ENCODE measurements at regions not wholly inside any gene's neighbourhood (a gene's known extent, or its start where the extent isn't known, plus 50 kb on each side); places are given as distances from the start of the nearest gene placed in this dataset.

DNA sequence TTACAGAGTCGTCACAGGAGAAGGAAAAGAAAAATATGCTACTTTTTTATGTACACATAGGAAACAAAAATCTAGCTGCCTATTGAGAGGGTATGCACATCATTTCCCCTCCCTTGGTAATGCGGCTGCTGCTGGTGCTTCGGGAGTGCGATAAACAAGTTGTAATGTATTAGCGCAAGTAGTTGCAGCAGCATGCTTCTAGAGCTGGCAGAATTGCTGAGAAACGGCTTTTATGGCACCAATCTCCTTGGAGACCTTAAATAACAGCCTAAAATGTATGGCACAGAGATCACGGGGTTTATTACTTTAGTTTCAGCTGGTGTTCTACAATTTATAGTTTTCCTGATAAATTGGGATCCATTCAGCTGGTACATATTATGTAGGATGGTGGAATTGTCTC lies 447.6 kb upstream of the TMPO start:
- POLR2A ChIA-PET = no interaction called here
- CTCF ChIA-PET = no interaction called here
- TF ChIP-seq, protein P1, sequence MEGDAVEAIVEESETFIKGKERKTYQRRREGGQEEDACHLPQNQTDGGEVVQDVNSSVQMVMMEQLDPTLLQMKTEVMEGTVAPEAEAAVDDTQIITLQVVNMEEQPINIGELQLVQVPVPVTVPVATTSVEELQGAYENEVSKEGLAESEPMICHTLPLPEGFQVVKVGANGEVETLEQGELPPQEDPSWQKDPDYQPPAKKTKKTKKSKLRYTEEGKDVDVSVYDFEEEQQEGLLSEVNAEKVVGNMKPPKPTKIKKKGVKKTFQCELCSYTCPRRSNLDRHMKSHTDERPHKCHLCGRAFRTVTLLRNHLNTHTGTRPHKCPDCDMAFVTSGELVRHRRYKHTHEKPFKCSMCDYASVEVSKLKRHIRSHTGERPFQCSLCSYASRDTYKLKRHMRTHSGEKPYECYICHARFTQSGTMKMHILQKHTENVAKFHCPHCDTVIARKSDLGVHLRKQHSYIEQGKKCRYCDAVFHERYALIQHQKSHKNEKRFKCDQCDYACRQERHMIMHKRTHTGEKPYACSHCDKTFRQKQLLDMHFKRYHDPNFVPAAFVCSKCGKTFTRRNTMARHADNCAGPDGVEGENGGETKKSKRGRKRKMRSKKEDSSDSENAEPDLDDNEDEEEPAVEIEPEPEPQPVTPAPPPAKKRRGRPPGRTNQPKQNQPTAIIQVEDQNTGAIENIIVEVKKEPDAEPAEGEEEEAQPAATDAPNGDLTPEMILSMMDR (IDR thresholded peaks at IDR 0.05; ENCODE audit: low read depth, low read length) = no peak
- Histone ChIP-seq H3K27ac (ENCODE audit: low read depth, low read length) (no peak overlapping the region), H3K4me3 (ENCODE audit: low read depth, low read length) (no peak overlapping the region), H3K9me3 (ENCODE audit: control insufficient read depth, insufficient read depth, low read length) (no peaks in the 10 kb centered on the region), H3K27me3 (ENCODE audit: control insufficient read depth, insufficient read depth, low read length) (no peaks in the 10 kb centered on the region)
- no peak for DNase-seq (ENCODE audit: low read depth, low spot score)

DNA sequence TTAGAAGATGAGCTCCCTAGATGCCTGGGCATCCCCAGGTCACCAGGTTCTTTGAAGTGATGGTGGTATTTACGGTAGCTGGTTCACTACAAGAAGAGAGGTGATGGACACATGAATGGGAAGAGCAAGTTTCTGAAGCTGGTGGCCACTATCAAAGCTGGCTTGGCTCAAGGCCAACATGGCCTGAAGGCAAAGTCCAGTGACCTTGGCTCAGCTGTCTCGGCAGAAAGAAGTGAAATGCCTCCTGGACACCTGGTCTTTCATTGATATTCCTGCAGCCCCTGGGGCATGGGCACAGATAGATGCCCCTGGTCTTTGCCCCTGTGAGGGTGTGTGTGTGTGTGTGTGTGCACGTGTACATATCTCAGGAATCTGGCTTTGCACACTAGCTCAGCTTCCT lies 441.8 kb upstream of the TMPO start:
- H3K4me3 ChIP-seq (ENCODE audit: low read depth, low read length) = no peak overlapping the region
- CTCF ChIA-PET = no interaction called here
- POLR2A ChIA-PET = no interaction called here

DNA sequence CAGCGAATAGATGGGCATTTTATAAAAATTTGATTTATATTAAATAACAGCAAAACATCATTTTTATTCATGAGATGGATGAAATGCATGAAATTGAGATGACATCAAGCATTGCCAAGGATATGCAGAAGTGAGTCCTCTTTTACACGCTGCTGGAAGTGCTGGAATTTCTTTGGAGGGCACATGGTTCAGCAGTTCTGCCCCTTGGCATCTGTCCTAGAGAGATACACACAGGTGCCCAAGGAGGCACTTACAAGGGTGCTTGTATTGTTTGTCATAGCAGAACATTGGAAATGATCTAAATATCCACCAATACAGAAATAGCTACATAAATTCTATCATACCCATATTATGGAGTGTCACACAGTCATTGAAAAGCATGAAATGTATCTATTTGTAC lies 441.1 kb upstream of the TMPO start:
- TF ChIP-seq, protein P1 (IDR thresholded peaks at IDR 0.05; ENCODE audit: low read depth, low read length) = no peak
- POLR2A ChIA-PET = no interaction called here
- H3K9me3 ChIP-seq (ENCODE audit: control insufficient read depth, insufficient read depth, low read length) = no peaks in the 10 kb centered on the region; the same call in 1 of the 2 replicates
- H3K27ac ChIP-seq (ENCODE audit: low read depth, low read length) = no peak overlapping the region
- H3K4me3 ChIP-seq (ENCODE audit: low read depth, low read length) = no peak overlapping the region
- H3K27me3 ChIP-seq (ENCODE audit: control insufficient read depth, insufficient read depth, low read length) = no peaks in the 10 kb centered on the region
- no peak for DNase-seq (ENCODE audit: low read depth, low spot score)
- CTCF ChIA-PET = no interaction called here

More for the DNA sequence above, 441.8 kb upstream of the TMPO start:
- no peak overlapping the region for H3K27ac ChIP-seq (ENCODE audit: low read depth, low read length)
- H3K9me3 ChIP-seq (ENCODE audit: control insufficient read depth, insufficient read depth, low read length) = no peaks in the 10 kb centered on the region; the same call in 1 of the 2 replicates
- TF ChIP-seq, protein P1 (IDR thresholded peaks at IDR 0.05; ENCODE audit: low read depth, low read length) = no peak
- H3K27me3 ChIP-seq (ENCODE audit: control insufficient read depth, insufficient read depth, low read length) = no peaks in the 10 kb centered on the region
- DNase-seq (ENCODE audit: low read depth, low spot score) = no peak

- Histone ChIP-seq H3K4me3 (ENCODE audit: low read depth, low read length) (no peak overlapping the region), H3K27me3 (ENCODE audit: control insufficient read depth, insufficient read depth, low read length) (no peaks in the 10 kb centered on the region), H3K27ac (ENCODE audit: low read depth, low read length) (no peak overlapping the region), H3K9me3 (ENCODE audit: control insufficient read depth, insufficient read depth, low read length) (no peaks in the 10 kb centered on the region; the same call in 1 of the 2 replicates)
- no peak for DNase-seq (ENCODE audit: low read depth, low spot score)
- TF ChIP-seq, protein P1 (IDR thresholded peaks at IDR 0.05; ENCODE audit: low read depth, low read length) = no peak
- ChIA-PET POLR2A (no interaction called here), CTCF (no interaction called here)
Measured at GRCh38 chr12:98084391-98084790, 431.0 kb upstream of the TMPO start.

DNA sequence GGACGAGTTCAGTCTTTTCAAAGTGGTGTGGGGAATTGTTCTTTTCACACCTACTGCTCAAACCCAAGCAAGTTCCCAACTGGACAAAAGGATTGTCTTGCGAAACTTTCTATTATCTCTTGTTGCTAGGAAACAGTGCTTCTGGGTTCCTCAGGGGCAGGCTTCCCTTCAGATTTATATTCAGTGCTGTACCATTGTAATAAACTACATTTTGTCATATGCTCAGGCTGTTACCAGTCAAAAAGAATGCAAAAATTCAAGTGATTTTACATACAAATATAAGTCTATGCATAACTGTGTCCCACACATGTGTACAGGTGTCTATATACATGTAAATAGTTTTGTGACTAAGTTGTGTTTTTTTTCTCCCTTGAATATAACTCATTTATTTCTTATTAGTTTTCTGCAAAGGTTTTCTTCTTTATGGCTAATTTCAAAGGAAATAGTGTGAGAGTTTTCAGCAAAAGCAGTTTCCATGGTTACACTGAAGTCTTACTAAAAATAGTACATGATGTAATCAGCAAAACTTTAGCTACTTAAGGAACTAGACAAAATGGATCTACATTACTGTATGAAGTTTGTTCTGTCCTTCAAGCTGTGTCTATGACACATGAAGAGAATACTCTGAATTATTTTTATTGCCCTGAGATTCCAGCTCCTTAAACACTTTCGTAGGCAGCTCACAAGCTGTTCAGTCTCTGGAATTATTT lies 430.2 kb upstream of the TMPO start:
- Histone ChIP-seq H3K27ac (ENCODE audit: low read depth, low read length) (no peak overlapping the region), H3K27me3 (ENCODE audit: control insufficient read depth, insufficient read depth, low read length) (no peaks in the 10 kb centered on the region), H3K4me3 (ENCODE audit: low read depth, low read length) (no peak overlapping the region), H3K9me3 (ENCODE audit: control insufficient read depth, insufficient read depth, low read length) (no peaks in the 10 kb centered on the region; the same call in 1 of the 2 replicates)
- TF ChIP-seq, protein P1 (IDR thresholded peaks at IDR 0.05; ENCODE audit: low read depth, low read length) = no peak
- POLR2A ChIA-PET = no interaction called here
- DNase-seq (ENCODE audit: low read depth, low spot score) = no peak
- CTCF ChIA-PET = no interaction called here

Data from AG04450 (cell line).